ENCODE measurements at regions not wholly inside any gene's neighbourhood (a gene's known extent, or its start where the extent isn't known, plus 50 kb on each side); places are given as distances from the start of the nearest gene placed in this dataset.

DNA sequence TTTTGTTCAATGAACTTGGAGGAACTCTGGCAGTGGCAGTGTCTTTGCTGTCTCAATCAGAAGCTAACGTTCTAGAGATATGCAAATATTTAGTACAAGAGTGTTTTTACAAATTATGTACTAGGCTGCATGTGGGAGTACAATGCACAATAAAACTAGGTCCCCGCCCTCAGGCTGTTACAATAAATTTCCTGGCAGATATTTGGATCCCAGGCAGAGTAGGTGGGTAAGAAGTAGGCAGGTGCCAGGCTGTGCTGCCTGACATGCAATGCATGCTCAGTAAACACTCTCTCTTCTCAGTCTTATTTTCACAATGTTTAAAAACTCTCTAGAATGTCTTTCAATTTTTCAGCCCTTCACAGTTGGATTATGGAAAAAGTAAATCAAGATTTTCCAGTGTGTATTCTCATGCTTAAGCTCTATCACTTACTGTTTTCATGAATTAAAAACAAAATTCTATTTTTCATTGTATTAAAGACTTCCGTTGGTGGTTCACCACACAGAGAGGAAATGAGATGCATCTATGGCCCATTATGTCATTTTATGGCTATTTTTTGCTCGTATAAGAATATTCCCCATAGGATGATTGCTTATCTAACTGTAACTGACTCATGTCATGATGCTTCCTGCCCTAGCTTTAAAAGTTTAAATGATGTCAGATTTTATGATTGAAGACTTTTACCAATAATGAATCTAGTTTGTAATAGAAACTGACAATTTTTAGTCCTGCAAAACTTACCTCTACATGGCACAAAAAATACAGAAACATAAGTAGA is 346.1 kb downstream of the RND3 start:
- no peak for TF ChIP-seq POLR2AphosphoS5 (IDR thresholded peaks at IDR 0.05; ENCODE audit: low read depth, low read length)
- TF ChIP-seq, protein P1, sequence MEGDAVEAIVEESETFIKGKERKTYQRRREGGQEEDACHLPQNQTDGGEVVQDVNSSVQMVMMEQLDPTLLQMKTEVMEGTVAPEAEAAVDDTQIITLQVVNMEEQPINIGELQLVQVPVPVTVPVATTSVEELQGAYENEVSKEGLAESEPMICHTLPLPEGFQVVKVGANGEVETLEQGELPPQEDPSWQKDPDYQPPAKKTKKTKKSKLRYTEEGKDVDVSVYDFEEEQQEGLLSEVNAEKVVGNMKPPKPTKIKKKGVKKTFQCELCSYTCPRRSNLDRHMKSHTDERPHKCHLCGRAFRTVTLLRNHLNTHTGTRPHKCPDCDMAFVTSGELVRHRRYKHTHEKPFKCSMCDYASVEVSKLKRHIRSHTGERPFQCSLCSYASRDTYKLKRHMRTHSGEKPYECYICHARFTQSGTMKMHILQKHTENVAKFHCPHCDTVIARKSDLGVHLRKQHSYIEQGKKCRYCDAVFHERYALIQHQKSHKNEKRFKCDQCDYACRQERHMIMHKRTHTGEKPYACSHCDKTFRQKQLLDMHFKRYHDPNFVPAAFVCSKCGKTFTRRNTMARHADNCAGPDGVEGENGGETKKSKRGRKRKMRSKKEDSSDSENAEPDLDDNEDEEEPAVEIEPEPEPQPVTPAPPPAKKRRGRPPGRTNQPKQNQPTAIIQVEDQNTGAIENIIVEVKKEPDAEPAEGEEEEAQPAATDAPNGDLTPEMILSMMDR (IDR thresholded peaks at IDR 0.05): no peak
- TF ChIP-seq EP300 (IDR thresholded peaks at IDR 0.05; ENCODE audit: borderline replicate concordance in 1 of 2, low read depth in 1 of 2, low read length in 1 of 2): peak in 1 of 2 experiments; percentile 73; a peak in 2 of 4 replicates
- no peak for TF ChIP-seq CHD2 (IDR thresholded peaks at IDR 0.05; ENCODE audit: low read length, partially characterized antibody)
- TF ChIP-seq EZH2phosphoT487 (IDR thresholded peaks at IDR 0.05; ENCODE audit: borderline replicate concordance, low read depth): no peak
- no peak for TF ChIP-seq TEAD4 (IDR thresholded peaks at IDR 0.05; ENCODE audit: borderline replicate concordance, insufficient read depth)
